ENCODE measurements at regions not wholly inside any gene's neighbourhood (a gene's known extent, or its start where the extent isn't known, plus 50 kb on each side); places are given as distances from the start of the nearest gene placed in this dataset.

DNA sequence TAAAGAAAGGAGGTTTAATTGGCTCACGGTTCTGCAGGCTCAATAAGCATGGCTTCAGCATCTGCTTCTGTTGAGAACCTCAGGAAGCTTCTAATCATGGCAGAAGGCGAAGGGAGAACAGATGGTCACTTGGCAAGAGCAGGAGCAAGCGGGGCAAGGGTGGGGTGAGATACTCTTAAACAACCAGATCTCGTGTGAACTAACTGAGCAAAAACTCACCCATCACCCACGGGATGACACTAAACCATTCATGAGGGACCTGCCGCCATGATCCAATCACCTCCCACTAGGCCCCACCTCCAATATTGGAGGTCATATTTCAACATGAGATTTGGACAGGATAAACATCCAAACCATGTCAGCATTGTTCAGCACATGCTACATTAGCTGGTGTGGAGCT lies 89.1 kb upstream of the HAND1 start:
- H3K4me3 ChIP-seq (ENCODE audit: low read depth in 2 of 2, low read length in 2 of 2) = no peak overlapping the region
- no peaks in the 10 kb centered on the region for H3K27me3 ChIP-seq (ENCODE audit: control insufficient read depth, insufficient read depth, low read length)
- H3K36me3 ChIP-seq (ENCODE audit: control insufficient read depth, insufficient read depth, low read length) = no peaks in the 10 kb centered on the region
- H3K9me3 ChIP-seq (ENCODE audit: control insufficient read depth, insufficient read depth, low read depth, low read length) = no peaks in the 10 kb centered on the region
- no peak overlapping the region for H3K27ac ChIP-seq (ENCODE audit: low read length)
- intact Hi-C loops (cut with micrococcal nuclease; ENCODE audit: unreplicated experiment) = no loop called here
- H3K4me1 ChIP-seq (ENCODE audit: control insufficient read depth, insufficient read depth, low read length) = 0 out of 2 replicates have a peak, but pooled peaks cover 2% of the 10 kb centered on the region
- ATAC-seq (no peak), DNase-seq (ENCODE audit: low read depth, low spot score) (no peak)
- BruUV-seq (replicated peaks) = no TSS peak
- TF ChIP-seq TCF7L2 (IDR thresholded peaks at IDR 0.05; ENCODE audit: low read depth, low read length) (no peak), SIN3A (IDR thresholded peaks at IDR 0.05; ENCODE audit: borderline replicate concordance, insufficient read depth, low read depth, low read length) (no peak), POLR2AphosphoS5 (IDR thresholded peaks at IDR 0.05; ENCODE audit: low read depth, low read length) (no peak)
- TF ChIP-seq, protein P1, sequence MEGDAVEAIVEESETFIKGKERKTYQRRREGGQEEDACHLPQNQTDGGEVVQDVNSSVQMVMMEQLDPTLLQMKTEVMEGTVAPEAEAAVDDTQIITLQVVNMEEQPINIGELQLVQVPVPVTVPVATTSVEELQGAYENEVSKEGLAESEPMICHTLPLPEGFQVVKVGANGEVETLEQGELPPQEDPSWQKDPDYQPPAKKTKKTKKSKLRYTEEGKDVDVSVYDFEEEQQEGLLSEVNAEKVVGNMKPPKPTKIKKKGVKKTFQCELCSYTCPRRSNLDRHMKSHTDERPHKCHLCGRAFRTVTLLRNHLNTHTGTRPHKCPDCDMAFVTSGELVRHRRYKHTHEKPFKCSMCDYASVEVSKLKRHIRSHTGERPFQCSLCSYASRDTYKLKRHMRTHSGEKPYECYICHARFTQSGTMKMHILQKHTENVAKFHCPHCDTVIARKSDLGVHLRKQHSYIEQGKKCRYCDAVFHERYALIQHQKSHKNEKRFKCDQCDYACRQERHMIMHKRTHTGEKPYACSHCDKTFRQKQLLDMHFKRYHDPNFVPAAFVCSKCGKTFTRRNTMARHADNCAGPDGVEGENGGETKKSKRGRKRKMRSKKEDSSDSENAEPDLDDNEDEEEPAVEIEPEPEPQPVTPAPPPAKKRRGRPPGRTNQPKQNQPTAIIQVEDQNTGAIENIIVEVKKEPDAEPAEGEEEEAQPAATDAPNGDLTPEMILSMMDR (IDR thresholded peaks at IDR 0.05) = no peak
- TF ChIP-seq, protein P2, sequence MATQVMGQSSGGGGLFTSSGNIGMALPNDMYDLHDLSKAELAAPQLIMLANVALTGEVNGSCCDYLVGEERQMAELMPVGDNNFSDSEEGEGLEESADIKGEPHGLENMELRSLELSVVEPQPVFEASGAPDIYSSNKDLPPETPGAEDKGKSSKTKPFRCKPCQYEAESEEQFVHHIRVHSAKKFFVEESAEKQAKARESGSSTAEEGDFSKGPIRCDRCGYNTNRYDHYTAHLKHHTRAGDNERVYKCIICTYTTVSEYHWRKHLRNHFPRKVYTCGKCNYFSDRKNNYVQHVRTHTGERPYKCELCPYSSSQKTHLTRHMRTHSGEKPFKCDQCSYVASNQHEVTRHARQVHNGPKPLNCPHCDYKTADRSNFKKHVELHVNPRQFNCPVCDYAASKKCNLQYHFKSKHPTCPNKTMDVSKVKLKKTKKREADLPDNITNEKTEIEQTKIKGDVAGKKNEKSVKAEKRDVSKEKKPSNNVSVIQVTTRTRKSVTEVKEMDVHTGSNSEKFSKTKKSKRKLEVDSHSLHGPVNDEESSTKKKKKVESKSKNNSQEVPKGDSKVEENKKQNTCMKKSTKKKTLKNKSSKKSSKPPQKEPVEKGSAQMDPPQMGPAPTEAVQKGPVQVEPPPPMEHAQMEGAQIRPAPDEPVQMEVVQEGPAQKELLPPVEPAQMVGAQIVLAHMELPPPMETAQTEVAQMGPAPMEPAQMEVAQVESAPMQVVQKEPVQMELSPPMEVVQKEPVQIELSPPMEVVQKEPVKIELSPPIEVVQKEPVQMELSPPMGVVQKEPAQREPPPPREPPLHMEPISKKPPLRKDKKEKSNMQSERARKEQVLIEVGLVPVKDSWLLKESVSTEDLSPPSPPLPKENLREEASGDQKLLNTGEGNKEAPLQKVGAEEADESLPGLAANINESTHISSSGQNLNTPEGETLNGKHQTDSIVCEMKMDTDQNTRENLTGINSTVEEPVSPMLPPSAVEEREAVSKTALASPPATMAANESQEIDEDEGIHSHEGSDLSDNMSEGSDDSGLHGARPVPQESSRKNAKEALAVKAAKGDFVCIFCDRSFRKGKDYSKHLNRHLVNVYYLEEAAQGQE (IDR thresholded peaks at IDR 0.05; ENCODE audit: insufficient read depth in 1 of 2, low read depth in 2 of 2, low read length in 1 of 2) = no peak
- ChIA-PET CTCF (no interaction called here), POLR2A (no interaction called here)
- in situ Hi-C loops (cut with HindIII; ENCODE audit: low pct_unique_long_range_greater_than_20kb, low sequenced_read_pairs) = no loop called here

DNA sequence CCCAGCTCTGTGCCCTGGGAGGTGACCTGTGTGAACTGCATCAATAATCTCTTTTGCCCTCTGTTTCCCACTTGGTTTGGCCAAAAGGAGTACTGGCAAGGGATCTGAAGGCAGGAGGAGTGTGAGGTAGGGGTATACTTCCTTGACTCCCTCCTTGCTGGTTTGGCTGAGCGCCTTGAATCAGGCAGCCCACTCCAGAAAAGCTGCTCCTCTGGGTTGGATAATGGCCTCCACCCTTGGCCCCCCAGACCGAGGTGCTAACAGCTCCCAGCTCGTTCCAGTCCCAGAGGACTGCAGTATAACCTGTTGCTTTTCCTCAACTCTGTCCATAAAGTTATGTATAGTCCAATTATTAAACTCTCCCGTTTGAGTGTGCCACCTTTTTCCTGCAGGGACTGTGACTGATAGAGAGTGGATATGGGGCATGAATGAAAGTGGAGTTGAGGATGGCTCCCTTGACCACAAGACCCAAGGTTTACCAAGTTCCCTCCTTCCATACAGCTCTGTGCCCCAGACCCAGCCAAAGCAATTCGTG lies 88.2 kb upstream of the HAND1 start:
- in situ Hi-C loops (cut with HindIII; ENCODE audit: low pct_unique_long_range_greater_than_20kb, low sequenced_read_pairs) = no loop called here
- no peaks in the 10 kb centered on the region for H3K9me3 ChIP-seq (ENCODE audit: control insufficient read depth, insufficient read depth, low read depth, low read length)
- ChIA-PET CTCF (no interaction called here), POLR2A (no interaction called here)
- TF ChIP-seq TCF7L2 (IDR thresholded peaks at IDR 0.05; ENCODE audit: low read depth, low read length) (no peak), POLR2AphosphoS5 (IDR thresholded peaks at IDR 0.05; ENCODE audit: low read depth, low read length) (no peak), SIN3A (IDR thresholded peaks at IDR 0.05; ENCODE audit: borderline replicate concordance, insufficient read depth, low read depth, low read length) (no peak)
- TF ChIP-seq, protein P2 (IDR thresholded peaks at IDR 0.05; ENCODE audit: insufficient read depth in 1 of 2, low read depth in 2 of 2, low read length in 1 of 2) = no peak
- TF ChIP-seq, protein P1 (IDR thresholded peaks at IDR 0.05) = no peak
- no peaks in the 10 kb centered on the region for H3K36me3 ChIP-seq (ENCODE audit: control insufficient read depth, insufficient read depth, low read length)
- DNase-seq (ENCODE audit: low read depth, low spot score) = no peak
- no TSS peak for BruUV-seq (replicated peaks)
- no peak overlapping the region for H3K27ac ChIP-seq (ENCODE audit: low read length)
- ATAC-seq = no peak
- no peak overlapping the region for H3K4me3 ChIP-seq (ENCODE audit: low read depth in 2 of 2, low read length in 2 of 2)
- no peaks in the 10 kb centered on the region for H3K27me3 ChIP-seq (ENCODE audit: control insufficient read depth, insufficient read depth, low read length)
- intact Hi-C loops (cut with micrococcal nuclease; ENCODE audit: unreplicated experiment) = no loop called here
- H3K4me1 ChIP-seq (ENCODE audit: control insufficient read depth, insufficient read depth, low read length) = 0 out of 2 replicates have a peak, but pooled peaks cover 2% of the 10 kb centered on the region
